ENCODE measurements at regions not wholly inside any gene's neighbourhood (a gene's known extent, or its start where the extent isn't known, plus 50 kb on each side); places are given as distances from the start of the nearest gene placed in this dataset.

GRCh38 chr2:204049635-204050034 is 113.1 kb downstream of the ICOS start:
- Histone ChIP-seq H3K9me3 (ENCODE audit: control insufficient read depth in 1 of 2, low read length in 2 of 2) (no peaks in the 10 kb centered on the region), H3K4me1 (ENCODE audit: control insufficient read depth in 1 of 2, insufficient read depth in 2 of 2, low read length in 2 of 2) (peaks cover 0 to 3% of the 10 kb centered on the region in 2 donors), H3K36me3 (ENCODE audit: control insufficient read depth in 1 of 2, insufficient read depth in 2 of 2, low read length in 2 of 2) (no peaks in the 10 kb centered on the region), H3K27me3 (ENCODE audit: low read depth, low read length) (no peaks in the 10 kb centered on the region), H3K4me3 (ENCODE audit: low read depth in 1 of 2, low read length in 2 of 2) (no peak overlapping the region), H3K27ac (ENCODE audit: low read length) (no peak overlapping the region)

GRCh38 chr2:204050681-204051080 is 114.1 kb downstream of the ICOS start:
- Histone ChIP-seq H3K4me1 (ENCODE audit: control insufficient read depth in 1 of 2, insufficient read depth in 2 of 2, low read length in 2 of 2) (peaks cover 0 to 3% of the 10 kb centered on the region in 2 donors), H3K27ac (ENCODE audit: low read length) (no peak overlapping the region), H3K27me3 (ENCODE audit: low read depth, low read length) (no peaks in the 10 kb centered on the region), H3K4me3 (ENCODE audit: low read depth in 1 of 2, low read length in 2 of 2) (no peak overlapping the region), H3K9me3 (ENCODE audit: control insufficient read depth in 1 of 2, low read length in 2 of 2) (no peaks in the 10 kb centered on the region), H3K36me3 (ENCODE audit: control insufficient read depth in 1 of 2, insufficient read depth in 2 of 2, low read length in 2 of 2) (no peaks in the 10 kb centered on the region)

- Histone ChIP-seq H3K4me3 (ENCODE audit: low read depth in 1 of 2, low read length in 2 of 2) (no peak overlapping the region), H3K4me1 (ENCODE audit: control insufficient read depth in 1 of 2, insufficient read depth in 2 of 2, low read length in 2 of 2) (peaks cover 0 to 3% of the 10 kb centered on the region in 2 donors), H3K36me3 (ENCODE audit: control insufficient read depth in 1 of 2, insufficient read depth in 2 of 2, low read length in 2 of 2) (no peaks in the 10 kb centered on the region), H3K27ac (ENCODE audit: low read length) (no peak overlapping the region), H3K9me3 (ENCODE audit: control insufficient read depth in 1 of 2, low read length in 2 of 2) (no peaks in the 10 kb centered on the region), H3K27me3 (ENCODE audit: low read depth, low read length) (no peaks in the 10 kb centered on the region)
Measured at GRCh38 chr2:204051476-204051875, 114.9 kb downstream of the ICOS start.

- Histone ChIP-seq H3K36me3 (ENCODE audit: control insufficient read depth in 1 of 2, insufficient read depth in 2 of 2, low read length in 2 of 2) (no peaks in the 10 kb centered on the region), H3K27ac (ENCODE audit: low read length) (no peak overlapping the region), H3K9me3 (ENCODE audit: control insufficient read depth in 1 of 2, low read length in 2 of 2) (no peaks in the 10 kb centered on the region), H3K4me3 (ENCODE audit: low read depth in 1 of 2, low read length in 2 of 2) (no peak overlapping the region), H3K4me1 (ENCODE audit: control insufficient read depth in 1 of 2, insufficient read depth in 2 of 2, low read length in 2 of 2) (peaks cover 0 to 3% of the 10 kb centered on the region in 2 donors), H3K27me3 (ENCODE audit: low read depth, low read length) (no peaks in the 10 kb centered on the region)
Measured at GRCh38 chr2:204051984-204052556, 115.5 kb downstream of the ICOS start.

- Histone ChIP-seq H3K4me3 (ENCODE audit: low read depth in 1 of 2, low read length in 2 of 2) (no peak overlapping the region), H3K27ac (ENCODE audit: low read length) (no peak overlapping the region), H3K9me3 (ENCODE audit: control insufficient read depth in 1 of 2, low read length in 2 of 2) (no peaks in the 10 kb centered on the region), H3K4me1 (ENCODE audit: control insufficient read depth in 1 of 2, insufficient read depth in 2 of 2, low read length in 2 of 2) (no peaks in the 10 kb centered on the region), H3K36me3 (ENCODE audit: control insufficient read depth in 1 of 2, insufficient read depth in 2 of 2, low read length in 2 of 2) (no peaks in the 10 kb centered on the region), H3K27me3 (ENCODE audit: low read depth, low read length) (no peaks in the 10 kb centered on the region)
Measured at GRCh38 chr2:204059016-204059415, 122.5 kb downstream of the ICOS start.

- no peaks in the 10 kb centered on the region for H3K4me1 ChIP-seq (ENCODE audit: control insufficient read depth in 1 of 2, insufficient read depth in 2 of 2, low read length in 2 of 2)
Measured at GRCh38 chr2:204060841-204061240, 124.3 kb downstream of the ICOS start.

GRCh38 chr2:204061241-204061640 is 124.7 kb downstream of the ICOS start:
- Histone ChIP-seq H3K9me3 (ENCODE audit: control insufficient read depth in 1 of 2, low read length in 2 of 2) (no peaks in the 10 kb centered on the region), H3K36me3 (ENCODE audit: control insufficient read depth in 1 of 2, insufficient read depth in 2 of 2, low read length in 2 of 2) (no peaks in the 10 kb centered on the region), H3K27ac (ENCODE audit: low read length) (no peak overlapping the region), H3K4me1 (ENCODE audit: control insufficient read depth in 1 of 2, insufficient read depth in 2 of 2, low read length in 2 of 2) (no peaks in the 10 kb centered on the region), H3K4me3 (ENCODE audit: low read depth in 1 of 2, low read length in 2 of 2) (no peak overlapping the region), H3K27me3 (ENCODE audit: low read depth, low read length) (no peaks in the 10 kb centered on the region)

More at GRCh38 chr2:204060841-204061240, 124.3 kb downstream of the ICOS start:
- H3K36me3 ChIP-seq (ENCODE audit: control insufficient read depth in 1 of 2, insufficient read depth in 2 of 2, low read length in 2 of 2): no peaks in the 10 kb centered on the region
- H3K27ac ChIP-seq (ENCODE audit: low read length): no peak overlapping the region
- no peaks in the 10 kb centered on the region for H3K27me3 ChIP-seq (ENCODE audit: low read depth, low read length)
- H3K9me3 ChIP-seq (ENCODE audit: control insufficient read depth in 1 of 2, low read length in 2 of 2): no peaks in the 10 kb centered on the region
- H3K4me3 ChIP-seq (ENCODE audit: low read depth in 1 of 2, low read length in 2 of 2): no peak overlapping the region

GRCh38 chr2:204064119-204064518 is 127.6 kb downstream of the ICOS start:
- Histone ChIP-seq H3K4me1 (ENCODE audit: control insufficient read depth in 1 of 2, insufficient read depth in 2 of 2, low read length in 2 of 2) (no peaks in the 10 kb centered on the region), H3K4me3 (ENCODE audit: low read depth in 1 of 2, low read length in 2 of 2) (no peak overlapping the region), H3K9me3 (ENCODE audit: control insufficient read depth in 1 of 2, low read length in 2 of 2) (no peaks in the 10 kb centered on the region), H3K27ac (ENCODE audit: low read length) (no peak overlapping the region), H3K36me3 (ENCODE audit: control insufficient read depth in 1 of 2, insufficient read depth in 2 of 2, low read length in 2 of 2) (no peaks in the 10 kb centered on the region), H3K27me3 (ENCODE audit: low read depth, low read length) (no peaks in the 10 kb centered on the region)

GRCh38 chr2:204065566-204065965 is 129.0 kb downstream of the ICOS start:
- Histone ChIP-seq H3K4me3 (ENCODE audit: low read depth in 1 of 2, low read length in 2 of 2) (no peak overlapping the region), H3K9me3 (ENCODE audit: control insufficient read depth in 1 of 2, low read length in 2 of 2) (no peaks in the 10 kb centered on the region), H3K36me3 (ENCODE audit: control insufficient read depth in 1 of 2, insufficient read depth in 2 of 2, low read length in 2 of 2) (no peaks in the 10 kb centered on the region), H3K27me3 (ENCODE audit: low read depth, low read length) (no peaks in the 10 kb centered on the region), H3K4me1 (ENCODE audit: control insufficient read depth in 1 of 2, insufficient read depth in 2 of 2, low read length in 2 of 2) (no peaks in the 10 kb centered on the region), H3K27ac (ENCODE audit: low read length) (no peak overlapping the region)

GRCh38 chr2:204066051-204066450 is 129.5 kb downstream of the ICOS start:
- Histone ChIP-seq H3K27ac (ENCODE audit: low read length) (no peak overlapping the region), H3K4me1 (ENCODE audit: control insufficient read depth in 1 of 2, insufficient read depth in 2 of 2, low read length in 2 of 2) (no peaks in the 10 kb centered on the region), H3K4me3 (ENCODE audit: low read depth in 1 of 2, low read length in 2 of 2) (no peak overlapping the region), H3K27me3 (ENCODE audit: low read depth, low read length) (no peaks in the 10 kb centered on the region), H3K36me3 (ENCODE audit: control insufficient read depth in 1 of 2, insufficient read depth in 2 of 2, low read length in 2 of 2) (no peaks in the 10 kb centered on the region), H3K9me3 (ENCODE audit: control insufficient read depth in 1 of 2, low read length in 2 of 2) (no peaks in the 10 kb centered on the region)

GRCh38 chr2:204069804-204070203 is 133.2 kb downstream of the ICOS start:
- Histone ChIP-seq H3K27me3 (ENCODE audit: low read depth, low read length) (no peaks in the 10 kb centered on the region), H3K9me3 (ENCODE audit: control insufficient read depth in 1 of 2, low read length in 2 of 2) (no peaks in the 10 kb centered on the region), H3K27ac (ENCODE audit: low read length) (no peak overlapping the region), H3K36me3 (ENCODE audit: control insufficient read depth in 1 of 2, insufficient read depth in 2 of 2, low read length in 2 of 2) (no peaks in the 10 kb centered on the region), H3K4me1 (ENCODE audit: control insufficient read depth in 1 of 2, insufficient read depth in 2 of 2, low read length in 2 of 2) (no peaks in the 10 kb centered on the region), H3K4me3 (ENCODE audit: low read depth in 1 of 2, low read length in 2 of 2) (no peak overlapping the region)
